ENCODE measurements at regions not wholly inside any gene's neighbourhood (a gene's known extent, or its start where the extent isn't known, plus 50 kb on each side); places are given as distances from the start of the nearest gene placed in this dataset.

GRCh38 chr16:65950211-65950610 lies 416.3 kb upstream of the CDH5 start (continued):
- TF ChIP-seq, protein P1, sequence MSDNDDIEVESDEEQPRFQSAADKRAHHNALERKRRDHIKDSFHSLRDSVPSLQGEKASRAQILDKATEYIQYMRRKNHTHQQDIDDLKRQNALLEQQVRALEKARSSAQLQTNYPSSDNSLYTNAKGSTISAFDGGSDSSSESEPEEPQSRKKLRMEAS (CRISPR knock-in tag; IDR thresholded peaks at IDR 0.05), result no peak
- no peak for TF ChIP-seq HMGXB4 (CRISPR knock-in tag; IDR thresholded peaks at IDR 0.05)
- TF ChIP-seq SP1 (CRISPR knock-in tag; conservative IDR thresholded peaks at IDR 0.05), result no peak

DNA sequence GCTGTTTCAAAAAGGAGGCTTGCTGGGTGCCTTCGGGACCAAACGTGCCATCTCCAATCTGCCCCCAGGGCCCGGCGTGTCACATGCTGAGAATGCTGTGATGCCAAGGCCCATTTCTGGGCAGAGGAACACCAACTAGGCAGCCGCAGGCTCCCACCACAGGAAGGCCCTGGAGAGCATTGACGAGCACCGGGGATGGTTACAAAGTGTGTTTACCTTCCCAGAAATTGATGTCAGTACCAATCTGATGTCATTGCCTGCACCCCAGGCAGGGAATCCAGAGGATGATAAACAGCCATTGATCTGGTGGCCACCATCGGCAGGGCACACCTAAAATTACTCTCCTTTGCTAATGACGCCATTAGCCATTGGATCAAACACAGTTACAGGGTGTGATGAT lies 418.1 kb upstream of the CDH5 start:
- TF ChIP-seq SP1 (CRISPR knock-in tag; conservative IDR thresholded peaks at IDR 0.05) (no peak), ZNF281 (CRISPR knock-in tag; IDR thresholded peaks at IDR 0.05) (no peak), PRRX2 (CRISPR knock-in tag; IDR thresholded peaks at IDR 0.05) (no peak), ZNF416 (CRISPR knock-in tag; IDR thresholded peaks at IDR 0.05) (no peak), GRHL2 (CRISPR knock-in tag; IDR thresholded peaks at IDR 0.05; ENCODE audit: insufficient replicate concordance, severe bottlenecking) (no peak)
- TF ChIP-seq, protein P2, sequence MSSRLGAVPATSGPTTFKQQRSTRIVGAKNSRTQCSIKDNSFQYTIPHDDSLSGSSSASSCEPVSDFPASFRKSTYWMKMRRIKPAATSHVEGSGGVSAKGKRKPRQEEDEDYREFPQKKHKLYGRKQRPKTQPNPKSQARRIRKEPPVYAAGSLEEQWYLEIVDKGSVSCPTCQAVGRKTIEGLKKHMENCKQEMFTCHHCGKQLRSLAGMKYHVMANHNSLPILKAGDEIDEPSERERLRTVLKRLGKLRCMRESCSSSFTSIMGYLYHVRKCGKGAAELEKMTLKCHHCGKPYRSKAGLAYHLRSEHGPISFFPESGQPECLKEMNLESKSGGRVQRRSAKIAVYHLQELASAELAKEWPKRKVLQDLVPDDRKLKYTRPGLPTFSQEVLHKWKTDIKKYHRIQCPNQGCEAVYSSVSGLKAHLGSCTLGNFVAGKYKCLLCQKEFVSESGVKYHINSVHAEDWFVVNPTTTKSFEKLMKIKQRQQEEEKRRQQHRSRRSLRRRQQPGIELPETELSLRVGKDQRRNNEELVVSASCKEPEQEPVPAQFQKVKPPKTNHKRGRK (CRISPR knock-in tag; IDR thresholded peaks at IDR 0.05; ENCODE audit: borderline replicate concordance), result no peak
- TF ChIP-seq, protein P3, sequence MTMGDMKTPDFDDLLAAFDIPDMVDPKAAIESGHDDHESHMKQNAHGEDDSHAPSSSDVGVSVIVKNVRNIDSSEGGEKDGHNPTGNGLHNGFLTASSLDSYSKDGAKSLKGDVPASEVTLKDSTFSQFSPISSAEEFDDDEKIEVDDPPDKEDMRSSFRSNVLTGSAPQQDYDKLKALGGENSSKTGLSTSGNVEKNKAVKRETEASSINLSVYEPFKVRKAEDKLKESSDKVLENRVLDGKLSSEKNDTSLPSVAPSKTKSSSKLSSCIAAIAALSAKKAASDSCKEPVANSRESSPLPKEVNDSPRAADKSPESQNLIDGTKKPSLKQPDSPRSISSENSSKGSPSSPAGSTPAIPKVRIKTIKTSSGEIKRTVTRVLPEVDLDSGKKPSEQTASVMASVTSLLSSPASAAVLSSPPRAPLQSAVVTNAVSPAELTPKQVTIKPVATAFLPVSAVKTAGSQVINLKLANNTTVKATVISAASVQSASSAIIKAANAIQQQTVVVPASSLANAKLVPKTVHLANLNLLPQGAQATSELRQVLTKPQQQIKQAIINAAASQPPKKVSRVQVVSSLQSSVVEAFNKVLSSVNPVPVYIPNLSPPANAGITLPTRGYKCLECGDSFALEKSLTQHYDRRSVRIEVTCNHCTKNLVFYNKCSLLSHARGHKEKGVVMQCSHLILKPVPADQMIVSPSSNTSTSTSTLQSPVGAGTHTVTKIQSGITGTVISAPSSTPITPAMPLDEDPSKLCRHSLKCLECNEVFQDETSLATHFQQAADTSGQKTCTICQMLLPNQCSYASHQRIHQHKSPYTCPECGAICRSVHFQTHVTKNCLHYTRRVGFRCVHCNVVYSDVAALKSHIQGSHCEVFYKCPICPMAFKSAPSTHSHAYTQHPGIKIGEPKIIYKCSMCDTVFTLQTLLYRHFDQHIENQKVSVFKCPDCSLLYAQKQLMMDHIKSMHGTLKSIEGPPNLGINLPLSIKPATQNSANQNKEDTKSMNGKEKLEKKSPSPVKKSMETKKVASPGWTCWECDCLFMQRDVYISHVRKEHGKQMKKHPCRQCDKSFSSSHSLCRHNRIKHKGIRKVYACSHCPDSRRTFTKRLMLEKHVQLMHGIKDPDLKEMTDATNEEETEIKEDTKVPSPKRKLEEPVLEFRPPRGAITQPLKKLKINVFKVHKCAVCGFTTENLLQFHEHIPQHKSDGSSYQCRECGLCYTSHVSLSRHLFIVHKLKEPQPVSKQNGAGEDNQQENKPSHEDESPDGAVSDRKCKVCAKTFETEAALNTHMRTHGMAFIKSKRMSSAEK (CRISPR knock-in tag; IDR thresholded peaks at IDR 0.05; ENCODE audit: borderline replicate concordance), result no peak
- TF ChIP-seq, protein P4, sequence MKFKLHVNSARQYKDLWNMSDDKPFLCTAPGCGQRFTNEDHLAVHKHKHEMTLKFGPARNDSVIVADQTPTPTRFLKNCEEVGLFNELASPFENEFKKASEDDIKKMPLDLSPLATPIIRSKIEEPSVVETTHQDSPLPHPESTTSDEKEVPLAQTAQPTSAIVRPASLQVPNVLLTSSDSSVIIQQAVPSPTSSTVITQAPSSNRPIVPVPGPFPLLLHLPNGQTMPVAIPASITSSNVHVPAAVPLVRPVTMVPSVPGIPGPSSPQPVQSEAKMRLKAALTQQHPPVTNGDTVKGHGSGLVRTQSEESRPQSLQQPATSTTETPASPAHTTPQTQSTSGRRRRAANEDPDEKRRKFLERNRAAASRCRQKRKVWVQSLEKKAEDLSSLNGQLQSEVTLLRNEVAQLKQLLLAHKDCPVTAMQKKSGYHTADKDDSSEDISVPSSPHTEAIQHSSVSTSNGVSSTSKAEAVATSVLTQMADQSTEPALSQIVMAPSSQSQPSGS (CRISPR knock-in tag; IDR thresholded peaks at IDR 0.05; ENCODE audit: borderline replicate concordance, low read depth), result no peak
- POLR2A ChIA-PET, result no interaction called here
- Mint-ChIP-seq H3K27me3 (ENCODE audit: low read depth) (no peaks in the 10 kb centered on the region; the same call in 1 of the 2 replicates), H3K4me3 (no peak overlapping the region), H3K36me3 (no peaks in the 10 kb centered on the region), H3K4me1 (peaks cover 2% of the 10 kb centered on the region), H3K27ac (no peak overlapping the region), H3K9me3 (peaks cover 9% of the 10 kb centered on the region)
- DNase-seq (ENCODE audit: low spot score), result no peak
- CTCF ChIA-PET, result no interaction called here
- no peak for ATAC-seq

DNA sequence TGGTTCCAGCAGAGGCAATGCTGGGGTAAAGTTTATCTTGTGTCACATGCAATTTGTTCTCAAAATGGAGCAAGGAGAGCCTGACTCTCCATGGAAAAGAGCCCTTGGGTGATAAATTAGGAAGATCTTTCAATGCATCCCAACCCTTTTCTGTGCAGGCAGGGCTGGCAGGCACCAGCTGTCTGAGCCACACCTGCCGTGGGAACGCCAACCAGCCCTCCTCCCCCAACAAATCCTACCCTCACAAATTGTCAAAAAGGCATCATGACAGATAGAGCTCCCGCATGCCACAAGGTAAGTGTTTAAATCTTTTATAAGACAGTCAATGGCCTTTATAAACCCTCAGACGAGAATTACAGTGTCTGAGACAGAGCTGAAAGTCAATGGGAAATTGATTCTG lies 418.5 kb upstream of the CDH5 start:
- CTCF ChIA-PET, result no interaction called here
- POLR2A ChIA-PET, result no interaction called here
- no peak overlapping the region for H3K27ac Mint-ChIP-seq
- no peak for DNase-seq (ENCODE audit: low spot score)
- no peaks in the 10 kb centered on the region for H3K36me3 Mint-ChIP-seq
- ATAC-seq, result no peak
- no peaks in the 10 kb centered on the region; the same call in 1 of the 2 replicates for H3K27me3 Mint-ChIP-seq (ENCODE audit: low read depth)
- no peak overlapping the region for H3K4me3 Mint-ChIP-seq
- H3K4me1 Mint-ChIP-seq, result no peaks in the 10 kb centered on the region
- peaks cover 9% of the 10 kb centered on the region for H3K9me3 Mint-ChIP-seq
- TF ChIP-seq TCF7 (CRISPR knock-in tag; IDR thresholded peaks at IDR 0.05; ENCODE audit: low read depth), result no peak
- TF ChIP-seq FOXK1 (CRISPR knock-in tag; IDR thresholded peaks at IDR 0.05), result no peak
- TF ChIP-seq, protein P5, sequence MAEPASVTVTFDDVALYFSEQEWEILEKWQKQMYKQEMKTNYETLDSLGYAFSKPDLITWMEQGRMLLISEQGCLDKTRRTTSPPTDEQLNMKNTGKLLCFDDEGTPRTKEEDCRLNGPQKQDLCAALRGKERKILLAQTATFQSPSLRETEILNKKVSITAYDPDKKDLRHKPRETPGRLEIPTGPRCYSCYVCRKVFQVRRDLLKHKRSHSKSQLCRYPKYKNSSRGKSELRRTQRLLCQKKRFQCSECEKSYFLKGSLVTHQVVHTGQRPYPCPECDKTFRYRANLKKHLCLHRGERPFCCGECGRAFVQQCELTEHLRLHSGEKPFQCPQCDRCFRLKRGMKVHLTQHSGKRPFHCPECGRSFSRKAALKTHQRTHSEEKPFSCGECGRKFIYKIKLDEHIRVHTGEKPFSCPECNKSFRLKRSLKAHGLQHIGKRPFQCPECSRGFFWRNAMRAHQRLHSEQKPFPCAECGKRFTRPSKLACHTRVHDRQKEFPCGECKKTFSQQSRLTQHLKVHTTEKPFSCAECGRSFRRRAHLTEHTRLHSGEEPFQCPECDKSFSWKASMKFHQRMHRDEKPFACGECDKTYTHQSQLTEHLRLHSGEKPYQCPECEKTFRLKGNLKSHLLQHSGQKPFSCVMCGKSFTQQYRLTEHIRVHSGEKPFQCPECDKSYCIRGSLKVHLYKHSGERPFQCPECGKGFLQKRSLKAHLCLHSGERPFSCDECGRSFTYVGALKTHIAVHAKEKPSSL (CRISPR knock-in tag; conservative IDR thresholded peaks at IDR 0.05), result no peak
- no peak for TF ChIP-seq ZNF396 (CRISPR knock-in tag; IDR thresholded peaks at IDR 0.05; ENCODE audit: borderline replicate concordance)

All from WTC11 (cell line).